ENCODE measurements at regions not wholly inside any gene's neighbourhood (a gene's known extent, or its start where the extent isn't known, plus 50 kb on each side); places are given as distances from the start of the nearest gene placed in this dataset.

GRCh38 chr13:34210341-34210740 lies 392.4 kb downstream of the RFC3 start:
- no peak for TF ChIP-seq CTCF (IDR thresholded peaks at IDR 0.05; ENCODE audit: low read depth, low read length)
- TF ChIP-seq EZH2phosphoT487 (IDR thresholded peaks at IDR 0.05; ENCODE audit: low read depth): no peak

Measured in OCI-LY3 (cell line).